Natural killer cell (primary cell): ENCODE measurements at regions not wholly inside any gene's neighbourhood (a gene's known extent, or its start where the extent isn't known, plus 50 kb on each side); places are given as distances from the start of the nearest gene placed in this dataset.

Experiments used
- ATAC-seq, 3 donors: fragments of 150-1000 bp in 2 of 3; fragments of 200-7000 bp in 1 of 3; cut with Tn5 transposase; 1 replicate in 1 of 3; 2 replicates in 2 of 3; pipeline ENCODE4 v1.10.0; 2021; ENCODE audit warnings: mild to moderate bottlenecking in 2 of 3, moderate library complexity in 2 of 3
- DNase-seq, 2 donors: peaks; one replicate each; pipeline versions ENCODE4 v3.0.0 to v3.0.0-alpha.2; 2013 to 2021; ENCODE audit warnings: mixed read lengths in 1 of 2
- H3K27ac ChIP-seq: one replicate; pipeline ENCODE4 v1.5.1; 2013; ENCODE audit warnings: mild to moderate bottlenecking, low read length
- H3K27me3 ChIP-seq: one replicate; pipeline ENCODE4 v1.6.1; 2013; ENCODE audit warnings: low read length; ENCODE audit not compliant: control insufficient read depth, insufficient read depth
- H3K36me3 ChIP-seq: one replicate; pipeline ENCODE4 v1.6.1; 2013; ENCODE audit warnings: low read length; ENCODE audit not compliant: control insufficient read depth, insufficient read depth
- H3K4me1 ChIP-seq: one replicate; pipeline ENCODE4 v1.6.1; 2013; ENCODE audit warnings: low read length; ENCODE audit not compliant: control insufficient read depth, insufficient read depth
- H3K4me3 ChIP-seq: one replicate; pipeline ENCODE4 v1.5.1; 2013; ENCODE audit warnings: low read length
- H3K9me3 ChIP-seq: one replicate; pipeline ENCODE4 v1.6.1; 2013; ENCODE audit warnings: low read length; ENCODE audit not compliant: control insufficient read depth, insufficient read depth
- H3K27ac Mint-ChIP-seq, 2 donors: one replicate each; pipeline ENCODE4 v1.8.0; 2022; ENCODE audit warnings: mild to moderate bottlenecking in 2 of 2, mixed read lengths in 2 of 2, moderate library complexity in 1 of 2
- H3K27me3 Mint-ChIP-seq, 2 donors: one replicate each; pipeline ENCODE4 v1.8.0; 2022; ENCODE audit warnings: low read depth in 2 of 2, mixed read lengths in 2 of 2
- H3K36me3 Mint-ChIP-seq: one replicate; pipeline ENCODE4 v1.8.0; 2022; ENCODE audit warnings: mixed read lengths
- H3K4me1 Mint-ChIP-seq, 2 donors: one replicate each; pipeline ENCODE4 v1.8.0; 2022; ENCODE audit warnings: mixed read lengths in 2 of 2
- H3K4me3 Mint-ChIP-seq: one replicate; pipeline ENCODE4 v1.8.0; 2022; ENCODE audit warnings: mild to moderate bottlenecking, moderate library complexity, mixed read lengths
- H3K9me3 Mint-ChIP-seq, 2 donors: one replicate each; pipeline ENCODE4 v1.8.0; 2022; ENCODE audit warnings: mixed read lengths in 2 of 2
- CTCF ChIP-seq: fragments of 200-600 bp; IDR thresholded peaks from one replicate; pipeline ENCODE4 v1.8.0; 2022; ENCODE audit warnings: antibody characterized with exemption
- WGBS: methylation state at CpG from one replicate; pipeline ENCODE4 v1.1.7; 2013; ENCODE audit warnings: missing lambda C conversion rate; ENCODE audit not compliant: insufficient coverage; 5-methylcytosine and 5-hydroxymethylcytosine counted together
- intact Hi-C: fragments of 100-400 bp; cut with micrococcal nuclease; formaldehyde crosslinking; loops from one replicate; pipeline ENCODE4 v1.14.2; 2022

DNA sequence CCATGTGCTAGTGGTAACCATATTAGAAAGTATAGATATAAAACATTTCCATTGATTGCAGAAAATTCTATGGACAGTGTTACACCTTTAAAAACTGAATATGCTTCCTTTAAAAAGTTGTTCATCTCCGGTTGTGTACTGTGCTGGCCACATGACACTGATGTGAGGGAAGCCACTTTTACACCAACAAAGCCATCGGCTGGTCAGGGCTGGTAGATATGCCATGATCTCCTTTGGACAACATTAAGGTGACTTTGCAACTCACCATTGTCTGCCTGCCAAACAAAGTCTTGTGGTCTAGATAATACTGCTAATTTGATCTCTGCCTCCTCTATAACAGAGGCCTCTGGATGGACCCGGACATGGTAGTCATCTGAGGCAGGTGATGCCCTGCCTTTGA, 156.0 kb upstream of the RARB start:
- no peak for DNase-seq
- Mint-ChIP-seq H3K9me3 (no peaks in the 10 kb centered on the region), H3K4me1 (peaks cover 0 to under 1% of the 10 kb centered on the region in 2 donors), H3K36me3 (no peaks in the 10 kb centered on the region), H3K27ac (no peak overlapping the region), H3K4me3 (no peak overlapping the region), H3K27me3 (peaks cover 0 to 13% of the 10 kb centered on the region in 2 donors)
- no peaks in the 10 kb centered on the region for H3K36me3 ChIP-seq
- H3K9me3 ChIP-seq, result no peaks in the 10 kb centered on the region
- H3K4me3 ChIP-seq, result no peak overlapping the region
- no peak for TF ChIP-seq CTCF
- no peak overlapping the region for H3K27ac ChIP-seq
- ATAC-seq, result no peak
- no peaks in the 10 kb centered on the region for H3K4me1 ChIP-seq
- intact Hi-C loops, result no loop called here
- WGBS, result 90% methylated on average over 3 of the region's 3 CpGs
- H3K27me3 ChIP-seq, result no peaks in the 10 kb centered on the region

DNA sequence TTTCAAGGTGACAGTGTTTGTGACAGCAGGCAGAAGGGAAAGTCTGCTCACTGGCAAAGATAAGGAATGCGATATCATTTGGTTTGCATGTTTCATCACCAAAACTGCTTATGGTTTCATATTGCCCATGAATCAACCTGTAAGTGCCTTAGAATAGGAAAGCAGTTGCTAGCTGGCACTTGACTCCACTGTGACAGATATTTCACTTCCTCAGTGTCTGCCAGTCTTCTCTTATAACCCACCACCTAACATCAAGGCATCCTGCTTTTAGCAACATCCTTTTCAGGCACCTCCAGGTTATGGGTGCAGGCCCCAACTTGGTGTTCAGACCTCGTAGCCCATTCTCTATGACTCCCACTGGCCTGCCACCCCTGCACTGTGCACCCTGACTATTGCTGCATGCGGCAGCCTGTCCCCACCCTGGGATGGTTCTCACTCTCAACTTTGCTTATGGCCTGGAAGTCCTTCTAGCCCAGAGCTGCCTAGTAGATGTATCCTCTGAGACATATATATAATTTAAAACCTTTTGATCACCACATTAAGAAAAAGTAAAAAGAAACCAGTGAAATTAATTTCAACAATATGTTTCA, 154.4 kb upstream of the RARB start:
- no peaks in the 10 kb centered on the region for H3K9me3 Mint-ChIP-seq
- no peaks in the 10 kb centered on the region for H3K4me1 ChIP-seq
- no peaks in the 10 kb centered on the region for H3K27me3 ChIP-seq
- H3K4me3 ChIP-seq, result no peak overlapping the region
- no peak overlapping the region for H3K27ac ChIP-seq
- WGBS, result 91% methylated on average over 3 of the region's 3 CpGs
- intact Hi-C loops, result no loop called here
- no peak for TF ChIP-seq CTCF
- DNase-seq (no peak), ATAC-seq (no peak)
- no peaks in the 10 kb centered on the region for H3K36me3 Mint-ChIP-seq
- H3K9me3 ChIP-seq, result no peaks in the 10 kb centered on the region
- no peaks in the 10 kb centered on the region for H3K36me3 ChIP-seq
- no peaks in the 10 kb centered on the region for H3K4me1 Mint-ChIP-seq
- no peak overlapping the region for H3K4me3 Mint-ChIP-seq
- peaks cover 0 to 10% of the 10 kb centered on the region in 2 donors for H3K27me3 Mint-ChIP-seq
- no peak overlapping the region for H3K27ac Mint-ChIP-seq

GRCh38 chr3:25277503-25277902, 150.6 kb upstream of the RARB start:
- ATAC-seq, result no peak
- H3K36me3 Mint-ChIP-seq, result no peaks in the 10 kb centered on the region

More at GRCh38 chr3:25277503-25277902, 150.6 kb upstream of the RARB start:
- H3K4me1 ChIP-seq, result no peaks in the 10 kb centered on the region
- intact Hi-C loops, result no loop called here
- Mint-ChIP-seq H3K27ac (no peak overlapping the region), H3K4me3 (no peak overlapping the region), H3K9me3 (no peaks in the 10 kb centered on the region), H3K4me1 (no peaks in the 10 kb centered on the region), H3K27me3 (peaks cover 0 to 9% of the 10 kb centered on the region in 2 donors)
- H3K36me3 ChIP-seq, result no peaks in the 10 kb centered on the region
- no peaks in the 10 kb centered on the region for H3K27me3 ChIP-seq
- H3K4me3 ChIP-seq, result no peak overlapping the region
- H3K9me3 ChIP-seq, result no peaks in the 10 kb centered on the region
- TF ChIP-seq CTCF, result no peak
- no peak overlapping the region for H3K27ac ChIP-seq
- DNase-seq, result no peak
